Retinal pigment epithelial cell (primary cell): ENCODE measurements at regions not wholly inside any gene's neighbourhood (a gene's known extent, or its start where the extent isn't known, plus 50 kb on each side); places are given as distances from the start of the nearest gene placed in this dataset.
"Not testable (repeated sequence)": the region's sequence is repeated elsewhere in the genome, so short reads cannot be mapped to it uniquely, and the experiment has no call there.

Experiments used
- DNase-seq: peaks from one replicate; pipeline ENCODE4 v3.0.0-alpha.2; 2010; ENCODE audit warnings: low read depth
- H3K4me3 ChIP-seq: 2 replicates; pipeline ENCODE4 v1.5.1; 2011; ENCODE audit warnings: mild to moderate bottlenecking, low read length, control low read depth, moderate library complexity
- TF ChIP-seq, protein P1 (sequence below): conservative IDR thresholded peaks from 2 replicates; pipeline ENCODE4 v1.5.1; 2011; ENCODE audit warnings: low read depth, low read length, control low read depth, inconsistent platforms

DNA sequence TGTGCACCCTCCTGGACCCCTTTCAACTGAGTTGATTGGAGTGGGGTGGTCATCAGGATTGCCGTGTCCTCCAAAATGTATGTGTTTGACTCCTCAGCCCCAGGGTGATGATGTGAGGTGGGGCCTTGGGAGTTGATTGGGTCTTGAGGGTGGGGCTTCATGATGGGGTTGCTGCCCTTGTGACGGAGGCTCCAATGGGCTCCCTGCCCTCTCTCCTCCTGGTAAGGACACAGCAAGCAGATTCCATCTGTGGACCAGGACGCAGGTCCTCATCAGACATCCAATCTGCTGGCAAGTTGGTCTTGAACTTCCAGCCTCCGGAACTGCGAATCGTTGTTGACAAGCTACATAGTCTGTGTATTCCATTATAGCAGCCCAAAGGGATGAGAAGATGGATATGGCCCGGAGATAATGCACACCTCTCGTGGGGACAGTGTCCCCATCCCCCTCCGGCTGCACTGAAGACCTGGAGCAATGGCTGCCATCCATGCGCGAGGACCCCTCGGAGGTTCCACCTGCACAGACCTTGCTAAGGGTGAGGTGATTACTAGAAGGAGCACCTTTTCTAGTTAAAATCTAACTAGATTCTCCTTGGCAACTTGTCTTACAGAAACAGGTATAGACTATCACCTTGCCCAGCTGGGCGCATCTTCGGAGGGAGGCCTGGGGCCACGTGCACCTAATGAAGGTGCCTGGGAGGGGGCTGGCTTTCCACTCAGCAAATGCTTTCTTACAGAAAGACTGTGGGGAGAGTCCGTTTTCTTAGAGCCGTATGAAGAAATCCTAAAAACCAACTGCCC lies 75.7 kb upstream of the IRX4 start:
- no peak for DNase-seq
- TF ChIP-seq, protein P1, sequence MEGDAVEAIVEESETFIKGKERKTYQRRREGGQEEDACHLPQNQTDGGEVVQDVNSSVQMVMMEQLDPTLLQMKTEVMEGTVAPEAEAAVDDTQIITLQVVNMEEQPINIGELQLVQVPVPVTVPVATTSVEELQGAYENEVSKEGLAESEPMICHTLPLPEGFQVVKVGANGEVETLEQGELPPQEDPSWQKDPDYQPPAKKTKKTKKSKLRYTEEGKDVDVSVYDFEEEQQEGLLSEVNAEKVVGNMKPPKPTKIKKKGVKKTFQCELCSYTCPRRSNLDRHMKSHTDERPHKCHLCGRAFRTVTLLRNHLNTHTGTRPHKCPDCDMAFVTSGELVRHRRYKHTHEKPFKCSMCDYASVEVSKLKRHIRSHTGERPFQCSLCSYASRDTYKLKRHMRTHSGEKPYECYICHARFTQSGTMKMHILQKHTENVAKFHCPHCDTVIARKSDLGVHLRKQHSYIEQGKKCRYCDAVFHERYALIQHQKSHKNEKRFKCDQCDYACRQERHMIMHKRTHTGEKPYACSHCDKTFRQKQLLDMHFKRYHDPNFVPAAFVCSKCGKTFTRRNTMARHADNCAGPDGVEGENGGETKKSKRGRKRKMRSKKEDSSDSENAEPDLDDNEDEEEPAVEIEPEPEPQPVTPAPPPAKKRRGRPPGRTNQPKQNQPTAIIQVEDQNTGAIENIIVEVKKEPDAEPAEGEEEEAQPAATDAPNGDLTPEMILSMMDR: no peak
- H3K4me3 ChIP-seq: no peak overlapping the region

GRCh38 chr5:1955586-1955985 lies 72.9 kb upstream of the IRX4 start:
- no peak for DNase-seq
- TF ChIP-seq, protein P1: no peak
- no peak overlapping the region for H3K4me3 ChIP-seq

DNA sequence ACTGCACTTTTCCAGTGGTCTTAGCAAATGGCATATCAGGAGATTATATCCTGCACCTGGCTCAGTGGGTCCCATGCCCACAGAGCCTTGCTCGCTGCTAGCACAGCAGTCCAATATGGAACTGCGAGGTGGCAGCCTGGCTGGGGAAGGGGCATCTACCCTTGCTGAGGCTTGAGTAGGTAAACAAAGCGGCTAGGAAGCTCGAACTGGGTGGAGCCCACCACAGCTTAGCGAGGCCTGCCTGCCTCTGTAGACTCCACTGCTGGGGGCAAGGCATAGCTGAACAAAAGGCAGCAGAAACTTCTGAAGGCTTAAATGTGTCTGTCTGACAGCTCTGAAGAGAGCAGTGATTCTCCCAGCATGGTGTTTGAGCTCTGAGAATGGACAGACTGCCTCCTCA lies 71.0 kb upstream of the IRX4 start:
- not testable (repeated sequence) for DNase-seq, H3K4me3 ChIP-seq

DNA sequence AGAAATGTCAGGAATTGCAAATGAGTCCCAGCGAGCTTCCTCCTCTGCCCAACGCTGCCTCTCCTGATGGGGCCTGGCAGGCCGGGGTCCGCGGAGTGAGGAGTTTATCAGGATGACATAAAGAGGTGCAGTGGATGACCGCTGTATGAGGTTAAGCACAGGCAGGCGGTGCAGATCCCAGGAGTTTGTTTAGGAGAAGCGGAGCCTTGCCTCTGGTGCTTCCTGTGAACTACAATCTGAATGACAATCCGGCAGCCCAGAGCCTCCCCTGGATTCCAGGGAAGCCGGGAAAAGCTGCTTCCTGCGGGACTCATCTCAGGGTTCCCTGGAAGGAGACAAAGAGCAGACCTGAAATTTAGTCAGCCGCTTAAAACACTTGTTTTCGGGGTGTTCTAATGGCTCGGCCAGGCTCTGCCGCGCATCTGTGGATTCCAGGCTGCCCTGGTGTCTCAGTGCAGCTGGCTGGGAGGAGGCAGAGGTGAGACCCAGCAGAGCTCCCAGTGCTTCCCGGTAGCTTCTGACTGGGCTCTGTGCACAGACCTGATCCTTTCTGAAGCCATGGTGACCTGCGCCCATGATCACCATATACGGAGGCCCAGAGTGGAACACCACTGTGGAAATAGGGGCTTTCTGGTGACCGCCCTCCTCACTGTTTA lies 69.8 kb upstream of the IRX4 start:
- DNase-seq: no peak
- TF ChIP-seq, protein P1: no peak
- H3K4me3 ChIP-seq: no peak overlapping the region

GRCh38 chr5:1952021-1952420 lies 69.3 kb upstream of the IRX4 start:
- TF ChIP-seq, protein P1: no peak
- DNase-seq: no peak
- no peak overlapping the region for H3K4me3 ChIP-seq

GRCh38 chr5:1951165-1951816 lies 68.6 kb upstream of the IRX4 start:
- DNase-seq: no peak
- TF ChIP-seq, protein P1: no peak
- H3K4me3 ChIP-seq: no peak overlapping the region

GRCh38 chr5:1950708-1951103 lies 68.0 kb upstream of the IRX4 start:
- H3K4me3 ChIP-seq: no peak overlapping the region
- no peak for DNase-seq
- TF ChIP-seq, protein P1: no peak
